ENCODE measurements at regions not wholly inside any gene's neighbourhood (a gene's known extent, or its start where the extent isn't known, plus 50 kb on each side); places are given as distances from the start of the nearest gene placed in this dataset.

GRCh38 chr4:95606739-95607138 is 58.0 kb upstream of the UNC5C start:
- no peak overlapping the region for H3K4me2 ChIP-seq (ENCODE audit: low read depth, low read length)

More at GRCh38 chr4:95606739-95607138, 58.0 kb upstream of the UNC5C start:
- no peak overlapping the region for H2BK15ac ChIP-seq (ENCODE audit: low read depth, low read length)
- no peaks in the 10 kb centered on the region for H3K36me3 ChIP-seq (ENCODE audit: control insufficient read depth, insufficient read depth, low read length)
- no peak overlapping the region for H3K14ac ChIP-seq (replicated peaks; ENCODE audit: low read depth, low read length)
- dilution Hi-C loops (cut with HindIII; ENCODE audit: low sequenced_read_pairs, unreplicated experiment), result no loop called here
- intact Hi-C loops (cut with micrococcal nuclease), result no loop called here
- no CpG with 5 or more reads among the region's 7 CpGs for WGBS, 2 experiments (ENCODE audit: extremely low coverage in 2 of 2, insufficient read length in 1 of 2)
- H4K20me1 ChIP-seq (ENCODE audit: insufficient read depth, low read length), result no peaks in the 10 kb centered on the region
- H2AK5ac ChIP-seq (ENCODE audit: low read depth, low read length), result no peak overlapping the region
- no peak overlapping the region for H4K5ac ChIP-seq (ENCODE audit: low read depth, low read length)
- H3K27ac ChIP-seq (ENCODE audit: insufficient read depth, low read length), result no peak overlapping the region
- H3K79me1 ChIP-seq (ENCODE audit: low read depth in 1 of 2, low read length in 2 of 2), result no peaks in the 10 kb centered on the region
- DNase-seq (no peak), ATAC-seq (ENCODE audit: low read depth) (no peak)
- H3K27me3 ChIP-seq (ENCODE audit: control insufficient read depth, insufficient read depth, low read length), result no peaks in the 10 kb centered on the region
- H3K9ac ChIP-seq (ENCODE audit: low read depth, low read length), result no peak overlapping the region
- in situ Hi-C loops (cut with MboI; ENCODE audit: low sequenced_read_pairs), result no loop called here
- no peak overlapping the region for H2BK20ac ChIP-seq (ENCODE audit: low read depth, low read length)
- H3K9me3 ChIP-seq (ENCODE audit: control insufficient read depth, insufficient read depth, low read length), result no peaks in the 10 kb centered on the region
- no peak overlapping the region for H2AFZ ChIP-seq (replicated peaks; ENCODE audit: low read length, poor library complexity)
- H2BK120ac ChIP-seq (ENCODE audit: low read depth, low read length), result no peak overlapping the region
- H2BK5ac ChIP-seq (ENCODE audit: low read depth, low read length, poor library complexity, severe bottlenecking), result no peak overlapping the region
- CTCF ChIA-PET, result no interaction called here
- H3K4me3 ChIP-seq (ENCODE audit: insufficient read depth, low read depth, low read length), result no peak overlapping the region
- POLR2A ChIA-PET (ENCODE audit: unreplicated experiment), result no interaction called here
- no peak overlapping the region for H4K91ac ChIP-seq (ENCODE audit: insufficient read depth, low read depth, low read length)
- no peak overlapping the region for H3K23ac ChIP-seq (ENCODE audit: low read depth, low read length)
- no peak overlapping the region for H4K8ac ChIP-seq (ENCODE audit: low read depth in 2 of 2, low read length in 2 of 2)
- TF ChIP-seq MAZ (IDR thresholded peaks at IDR 0.05; ENCODE audit: borderline replicate concordance, low read depth, low read length), result no peak
- TF ChIP-seq MXI1 (IDR thresholded peaks at IDR 0.05; ENCODE audit: borderline replicate concordance, low read depth, low read length), result no peak
- no peak for TF ChIP-seq CEBPB (IDR thresholded peaks at IDR 0.05; ENCODE audit: low read depth, low read length)
- TF ChIP-seq RFX5 (IDR thresholded peaks at IDR 0.05; ENCODE audit: low read depth, low read length), result no peak
- TF ChIP-seq BHLHE40 (IDR thresholded peaks at IDR 0.05; ENCODE audit: low read depth, low read length), result no peak
- TF ChIP-seq CTCF (conservative IDR thresholded peaks at IDR 0.05; ENCODE audit: low read depth, low read length), result no peak
- TF ChIP-seq POLR2A (IDR thresholded peaks at IDR 0.05; ENCODE audit: low read depth, low read length), result no peak
- TF ChIP-seq CHD1 (IDR thresholded peaks at IDR 0.05; ENCODE audit: low read depth, low read length), result no peak
- H3K4me1 ChIP-seq (ENCODE audit: control insufficient read depth, insufficient read depth, low read length), result no peaks in the 10 kb centered on the region
- no peak overlapping the region for H3K4ac ChIP-seq (ENCODE audit: low read depth, low read length)
- H3K18ac ChIP-seq (ENCODE audit: low read depth, low read length), result no peak overlapping the region
- no peaks in the 10 kb centered on the region for H3K9me1 ChIP-seq (ENCODE audit: insufficient read depth, low read length)
- H3K56ac ChIP-seq (ENCODE audit: extremely low read depth, insufficient read depth, low read length), result no peak overlapping the region
- BruUV-seq (replicated peaks), result no TSS peak
- H2AK9ac ChIP-seq (replicated peaks; ENCODE audit: low read depth, low read length, poor library complexity), result no peak overlapping the region
